ENCODE measurements at regions not wholly inside any gene's neighbourhood (a gene's known extent, or its start where the extent isn't known, plus 50 kb on each side); places are given as distances from the start of the nearest gene placed in this dataset.

- no peak for DNase-seq
Measured at GRCh38 chr2:216808805-216809425, 50.9 kb downstream of the TNP1 start.

- DNase-seq, result peak; percentile 68
Measured at GRCh38 chr2:216807857-216808272, 52.0 kb downstream of the TNP1 start.

- no peak for DNase-seq
Measured at GRCh38 chr2:216804357-216805350, 55.2 kb downstream of the TNP1 start.

- DNase-seq, result no peak
Measured at GRCh38 chr2:216803791-216804190, 56.1 kb downstream of the TNP1 start.

- no peak for DNase-seq
Measured at GRCh38 chr2:216802516-216803215, 57.2 kb downstream of the TNP1 start.

- DNase-seq, result no peak
Measured at GRCh38 chr2:216800836-216801235, 59.0 kb downstream of the TNP1 start.

- DNase-seq, result no peak
Measured at GRCh38 chr2:216799873-216800431, 59.9 kb downstream of the TNP1 start.

- DNase-seq, result peak; percentile 61
Measured at GRCh38 chr2:216796115-216796840, 63.6 kb downstream of the TNP1 start.

GRCh38 chr2:216793386-216793785 is 66.5 kb downstream of the TNP1 start:
- DNase-seq, result no peak

GRCh38 chr2:216792222-216793021 is 67.4 kb downstream of the TNP1 start:
- peak; percentile 31 for DNase-seq

GRCh38 chr2:216791303-216791702 is 68.6 kb downstream of the TNP1 start:
- DNase-seq, result no peak

GRCh38 chr2:216789081-216789480 is 70.8 kb downstream of the TNP1 start:
- no peak for DNase-seq

GRCh38 chr2:216787851-216788540 is 71.9 kb downstream of the TNP1 start:
- DNase-seq, result no peak

- no peak for DNase-seq
Measured at GRCh38 chr2:216786676-216787075, 73.2 kb downstream of the TNP1 start.

- no peak for DNase-seq
Measured at GRCh38 chr2:216784456-216784855, 75.4 kb downstream of the TNP1 start.

- no peak for DNase-seq
Measured at GRCh38 chr2:216781709-216782108, 78.2 kb downstream of the TNP1 start.

- no peak for DNase-seq
Measured at GRCh38 chr2:216780843-216781242, 79.0 kb downstream of the TNP1 start.

GRCh38 chr2:216777637-216778273 is 82.1 kb downstream of the TNP1 start:
- peak; percentile 96 for DNase-seq

GRCh38 chr2:216776066-216776850 is 80.9 kb upstream of the IGFBP5 start:
- no peak for DNase-seq

- DNase-seq, result peak; percentile 16
Measured at GRCh38 chr2:216775043-216775453, 79.7 kb upstream of the IGFBP5 start.

Data from NCI-H82 (cell line).